Liver (tissue), 7 donors: ENCODE measurements at regions not wholly inside any gene's neighbourhood (a gene's known extent, or its start where the extent isn't known, plus 50 kb on each side); places are given as distances from the start of the nearest gene placed in this dataset.
"Not testable (repeated sequence)": the region's sequence is repeated elsewhere in the genome, so short reads cannot be mapped to it uniquely, and the experiment has no call there.

Experiments used
- DNase-seq: peaks from one replicate; pipeline ENCODE4 v3.0.0-alpha.2; 2017; ENCODE audit warnings: low spot score
- H3K27ac ChIP-seq, 2 donors: one replicate each; pipeline ENCODE4 v1.7.0; 2013; ENCODE audit warnings: inconsistent platforms in 2 of 2, low read length in 2 of 2, control low read depth in 1 of 2, low read depth in 1 of 2, mild to moderate bottlenecking in 1 of 2
- H3K27me3 ChIP-seq, 4 donors: one replicate each; pipeline versions ENCODE4 v1.6.1 to v1.7.0; 2013; ENCODE audit warnings: low read length in 3 of 4, inconsistent platforms in 1 of 4, mild to moderate bottlenecking in 1 of 4, moderate library complexity in 1 of 4; ENCODE audit not compliant: control insufficient read depth in 4 of 4, insufficient read depth in 4 of 4
- H3K36me3 ChIP-seq, 4 donors: one replicate each; pipeline versions ENCODE4 v1.6.1 to v1.7.0; 2013; ENCODE audit warnings: low read length in 3 of 4, mild to moderate bottlenecking in 3 of 4, low read depth in 1 of 4, moderate library complexity in 1 of 4; ENCODE audit not compliant: control insufficient read depth in 4 of 4, insufficient read depth in 3 of 4
- H3K4me1 ChIP-seq, 4 donors: one replicate each; pipeline versions ENCODE4 v1.6.1 to v1.7.0; 2013; ENCODE audit warnings: low read length in 3 of 4, mild to moderate bottlenecking in 3 of 4, moderate library complexity in 1 of 4; ENCODE audit not compliant: control insufficient read depth in 4 of 4, insufficient read depth in 4 of 4
- H3K4me3 ChIP-seq, 3 donors: one replicate each; pipeline versions ENCODE4 v1.6.1 to v1.7.0; 2013; ENCODE audit warnings: low read length in 3 of 3, control low read depth in 1 of 3, low read depth in 1 of 3, mild to moderate bottlenecking in 1 of 3
- H3K9ac ChIP-seq, 2 donors: one replicate each; pipeline ENCODE4 v1.7.0; 2013; ENCODE audit warnings: low read length in 2 of 2, mild to moderate bottlenecking in 2 of 2, moderate library complexity in 2 of 2, control low read depth in 1 of 2, low read depth in 1 of 2
- H3K9me3 ChIP-seq, 4 donors: one replicate each; pipeline versions ENCODE4 v1.6.1 to v1.7.0; 2013; ENCODE audit warnings: low read length in 3 of 4; ENCODE audit not compliant: control insufficient read depth in 4 of 4
- ATF3 ChIP-seq: IDR thresholded peaks from 2 replicates; pipeline ENCODE4 v1.6.1; 2016; ENCODE audit warnings: antibody characterized with exemption
- EGR1 ChIP-seq, 2 donors: IDR thresholded peaks; 2 replicates each; pipeline ENCODE4 v1.6.1; 2016 to 2018; ENCODE audit warnings: antibody characterized with exemption in 2 of 2, low read depth in 2 of 2
- FOXA1 ChIP-seq: IDR thresholded peaks from 2 replicates; pipeline ENCODE4 v1.6.1; 2016; ENCODE audit warnings: antibody characterized with exemption
- FOXA2 ChIP-seq: IDR thresholded peaks from 2 replicates; pipeline ENCODE4 v1.6.1; 2016; ENCODE audit warnings: antibody characterized with exemption
- GABPA ChIP-seq, 2 donors: IDR thresholded peaks in 1 of 2; conservative IDR thresholded peaks in 1 of 2; 2 replicates each; pipeline ENCODE4 v1.6.1; 2016; ENCODE audit warnings: antibody characterized with exemption in 2 of 2, mild to moderate bottlenecking in 1 of 2, moderate library complexity in 1 of 2
- HNF4A ChIP-seq, 2 donors: conservative IDR thresholded peaks; 2 replicates each; pipeline ENCODE4 v1.6.1; 2016; ENCODE audit warnings: antibody characterized with exemption in 2 of 2, mild to moderate bottlenecking in 2 of 2
- HNF4G ChIP-seq: IDR thresholded peaks from 2 replicates; pipeline ENCODE4 v1.6.1; 2016; ENCODE audit warnings: antibody characterized with exemption
- JUND ChIP-seq, 2 donors: IDR thresholded peaks; 2 replicates each; pipeline ENCODE4 v1.6.1; 2016; ENCODE audit warnings: antibody characterized with exemption in 2 of 2
- MAX ChIP-seq: IDR thresholded peaks from 2 replicates; pipeline ENCODE4 v1.6.1; 2016; ENCODE audit warnings: antibody characterized with exemption
- NR2F2 ChIP-seq: IDR thresholded peaks from 2 replicates; pipeline ENCODE4 v1.6.1; 2016; ENCODE audit warnings: antibody characterized with exemption
- REST ChIP-seq: IDR thresholded peaks from 2 replicates; pipeline ENCODE4 v1.6.1; 2016; ENCODE audit warnings: antibody characterized with exemption, mild to moderate bottlenecking
- RXRA ChIP-seq, 2 donors: IDR thresholded peaks; 2 replicates each; pipeline ENCODE4 v1.6.1; 2017 to 2018; ENCODE audit warnings: antibody characterized with exemption in 2 of 2, mild to moderate bottlenecking in 1 of 2
- SP1 ChIP-seq: IDR thresholded peaks from 2 replicates; pipeline ENCODE4 v1.6.1; 2018; ENCODE audit warnings: antibody characterized with exemption, mild to moderate bottlenecking
- TAF1 ChIP-seq: conservative IDR thresholded peaks from 2 replicates; pipeline ENCODE4 v1.6.1; 2016; ENCODE audit warnings: antibody characterized with exemption, mild to moderate bottlenecking
- YY1 ChIP-seq: IDR thresholded peaks from 2 replicates; pipeline ENCODE4 v1.6.1; 2016; ENCODE audit warnings: antibody characterized with exemption, mild to moderate bottlenecking
- ZBTB33 ChIP-seq: IDR thresholded peaks from 2 replicates; pipeline ENCODE4 v1.6.1; 2016; ENCODE audit warnings: antibody characterized with exemption
- WGBS: extraction: QIAGEN DNeasy Blood & Tissue Kit; methylation state at CpG from one replicate; pipeline ENCODE4 v1.1.7; 2013; 5-methylcytosine and 5-hydroxymethylcytosine counted together
- donor health status: healthy.
- donor health status: healthy.
- donor health status: healthy.
- donor health status: healthy.

GRCh38 chr22:23473901-23474300, 106.2 kb downstream of the IGLL1 start:
- TF ChIP-seq SP1 (no peak), REST (no peak), TAF1 (no peak), FOXA2 (no peak), ZBTB33 (no peak), HNF4G (no peak), YY1 (no peak), FOXA1 (no peak), EGR1 (IDR thresholded peaks at IDR 0.05; ENCODE audit: low read depth in 2 of 2) (no peak), NR2F2 (no peak), HNF4A (conservative IDR thresholded peaks at IDR 0.05) (no peak), MAX (no peak), ATF3 (no peak), GABPA (IDR thresholded peaks at IDR 0.05 in 1 of 2, conservative IDR thresholded peaks at IDR 0.05 in 1 of 2) (no peak)
- H3K9me3 ChIP-seq, result no peaks in the 10 kb centered on the region
- 91% methylated on average over 8 of the region's 8 CpGs for WGBS

GRCh38 chr22:23472376-23472775, 107.7 kb downstream of the IGLL1 start:
- DNase-seq, H3K4me1 ChIP-seq, H3K4me3 ChIP-seq, H3K27ac ChIP-seq, H3K9me3 ChIP-seq, H3K36me3 ChIP-seq, H3K9ac ChIP-seq, H3K27me3 ChIP-seq: not testable (repeated sequence)
- WGBS, result 90% methylated on average over 7 of the region's 7 CpGs

More at GRCh38 chr22:23473901-23474300, 106.2 kb downstream of the IGLL1 start:
- H3K9ac ChIP-seq, result no peak overlapping the region
- no peak overlapping the region for H3K4me3 ChIP-seq
- DNase-seq, result no peak
- no peaks in the 10 kb centered on the region for H3K36me3 ChIP-seq
- no peaks in the 10 kb centered on the region for H3K4me1 ChIP-seq
- no peak overlapping the region for H3K27ac ChIP-seq
- H3K27me3 ChIP-seq, result no peaks in the 10 kb centered on the region

GRCh38 chr22:23471698-23472097, 108.4 kb downstream of the IGLL1 start:
- no peak overlapping the region for H3K4me3 ChIP-seq
- H3K36me3 ChIP-seq, result no peaks in the 10 kb centered on the region
- no peak overlapping the region for H3K27ac ChIP-seq
- WGBS, result 72% methylated on average over 3 of the region's 3 CpGs
- H3K9me3 ChIP-seq, result no peaks in the 10 kb centered on the region
- DNase-seq, result no peak
- no peaks in the 10 kb centered on the region for H3K4me1 ChIP-seq
- no peaks in the 10 kb centered on the region for H3K27me3 ChIP-seq
- no peak overlapping the region for H3K9ac ChIP-seq
- TF ChIP-seq HNF4A (conservative IDR thresholded peaks at IDR 0.05) (no peak), GABPA (IDR thresholded peaks at IDR 0.05 in 1 of 2, conservative IDR thresholded peaks at IDR 0.05 in 1 of 2) (no peak), ATF3 (no peak), JUND (IDR thresholded peaks at IDR 0.05) (no peak), YY1 (no peak), SP1 (no peak), NR2F2 (no peak), FOXA2 (no peak), EGR1 (IDR thresholded peaks at IDR 0.05; ENCODE audit: low read depth in 2 of 2) (no peak), REST (no peak), MAX (no peak), RXRA (IDR thresholded peaks at IDR 0.05) (no peak)
